HepG2 (cell line): ENCODE measurements at regions not wholly inside any gene's neighbourhood (a gene's known extent, or its start where the extent isn't known, plus 50 kb on each side); places are given as distances from the start of the nearest gene placed in this dataset.
"Not testable (repeated sequence)": the region's sequence is repeated elsewhere in the genome, so short reads cannot be mapped to it uniquely, and the experiment has no call there.

Source experiments
- ATAC-seq: fragments of 200-7000 bp; cut with Tn5 transposase; 3 replicates; pipeline ENCODE4 v1.9.1; 2020; ENCODE audit warnings: mild to moderate bottlenecking, moderate library complexity
- BruUV-seq: library from RNA; stranded (reverse); fragments of 400-500 nt; replicated peaks from 2 replicates; lab custom pipeline; 2021; lab: Mats Ljungman, UMichigan
- CTCF ChIA-PET: fragments of 300-600 bp; formaldehyde crosslinking; extraction: SDS; loops from one replicate; lab custom pipeline; 2021; ENCODE audit warnings: low total read pairs, inconsistent platforms, low intra/inter-chr PET ratio; lab: Yijun Ruan, JAX
- POLR2A ChIA-PET: fragments of 350-600 bp; sonication (Branson Sonifier 250); formaldehyde crosslinking; loops from one replicate; lab custom pipeline; 2020; ENCODE audit warnings: antibody characterized with exemption, inconsistent platforms; lab: Yijun Ruan, JAX
- DNase-seq: peaks from one replicate; pipeline ENCODE4 v3.0.0-alpha.2; 2015; ENCODE audit warnings: low spot score
- FAIRE-seq: peaks from 3 replicates; lab custom pipeline; 2011; peaks lifted over from hg19 to GRCh38; lab: Jason Lieb, UNC
- H2AFZ ChIP-seq: one replicate; pipeline ENCODE4 v1.6.1; 2011; ENCODE audit warnings: low read length, inconsistent platforms
- H3K27ac ChIP-seq: fragments of 300-600 bp; 3 replicates; pipeline ENCODE4 v1.8.0; 2011; ENCODE audit warnings: mixed run types, mild to moderate bottlenecking, mixed read lengths, low read length, inconsistent platforms; ENCODE audit not compliant: insufficient read depth; ENCODE audit errors: extremely low read length
- H3K27me3 ChIP-seq, 2 experiments: fragments of 200-600 bp in 1 of 2; 2 replicates in 1 of 2; 3 replicates in 1 of 2; pipeline versions ENCODE4 v1.6.0 to v1.8.0; 2011; ENCODE audit warnings: low read length in 2 of 2, mild to moderate bottlenecking in 2 of 2, moderate library complexity in 2 of 2, inconsistent platforms in 1 of 2; ENCODE audit not compliant: insufficient read depth in 2 of 2, control insufficient read depth in 1 of 2
- H3K36me3 ChIP-seq, 2 experiments: fragments of 200-600 bp in 1 of 2; replicated peaks in 1 of 2; 2 replicates in 1 of 2; 3 replicates in 1 of 2; pipeline versions ENCODE4 v1.5.1 to v1.8.0; 2011; ENCODE audit warnings: low read length in 2 of 2, inconsistent platforms in 1 of 2; ENCODE audit not compliant: insufficient read depth in 2 of 2, control insufficient read depth in 1 of 2
- H3K4me1 ChIP-seq: 2 replicates; pipeline ENCODE4 v1.5.1; 2012; ENCODE audit warnings: low read length, inconsistent platforms; ENCODE audit not compliant: insufficient read depth
- H3K4me2 ChIP-seq: 2 replicates; pipeline ENCODE4 v1.6.0; 2011; ENCODE audit warnings: low read depth, low read length, inconsistent platforms
- H3K4me3 ChIP-seq, 3 experiments: fragments of 200-600 bp in 1 of 3; sonication (generic), shearing (Covaris generic) in 1 of 3; replicated peaks in 1 of 3; 2 replicates each; pipeline ENCODE4 v1.5.1; 2011 to 2016; ENCODE audit warnings: low read length in 3 of 3, inconsistent platforms in 2 of 3, low read depth in 2 of 3, mild to moderate bottlenecking in 2 of 3, control low read depth in 1 of 3, mixed read lengths in 1 of 3; ENCODE audit not compliant: insufficient read depth in 1 of 3
- H3K79me2 ChIP-seq: one replicate; pipeline ENCODE4 v1.6.1; 2011; ENCODE audit warnings: low read length, inconsistent platforms; ENCODE audit not compliant: insufficient read depth
- H3K9ac ChIP-seq: 2 replicates; pipeline ENCODE4 v1.6.0; 2011; ENCODE audit warnings: mild to moderate bottlenecking, low read depth, low read length, inconsistent platforms; ENCODE audit not compliant: insufficient read depth
- H3K9me3 ChIP-seq: 2 replicates; pipeline ENCODE4 v1.5.1; 2012; ENCODE audit warnings: mild to moderate bottlenecking, low read length
- H4K20me1 ChIP-seq: 2 replicates; pipeline ENCODE4 v1.6.0; 2011; ENCODE audit warnings: inconsistent platforms, mild to moderate bottlenecking, low read length, moderate library complexity; ENCODE audit not compliant: insufficient read depth
- ATM ChIP-seq: fragments of 450-650 bp; IDR thresholded peaks from 2 replicates; pipeline ENCODE4 v1.7.1; 2017; ENCODE audit warnings: mild to moderate bottlenecking, borderline replicate concordance
- FOXA1 ChIP-seq, 2 experiments: fragments of 450-650 bp in 1 of 2; sonication (generic) in 1 of 2; formaldehyde crosslinking in 1 of 2; IDR thresholded peaks; 2 replicates each; pipeline versions ENCODE4 v1.4.0 to v1.6.1; 2016 to 2020; ENCODE audit warnings: missing genetic modification reagents in 1 of 2
- HNRNPL ChIP-seq: fragments of 200-400 bp; formaldehyde crosslinking; IDR thresholded peaks from 2 replicates; pipeline ENCODE4 v1.6.1; 2017; ENCODE audit warnings: mild to moderate bottlenecking, low read depth, low read length
- KLF9 ChIP-seq: IDR thresholded peaks from 2 replicates; pipeline ENCODE4 v1.6.1; 2016; ENCODE audit warnings: low read depth
- MXI1 ChIP-seq: IDR thresholded peaks from 3 replicates; pipeline ENCODE4 v1.6.1; 2012; ENCODE audit warnings: low read depth, low read length, inconsistent platforms, borderline replicate concordance
- MYNN ChIP-seq: sonication (generic); formaldehyde crosslinking; IDR thresholded peaks from 2 replicates; pipeline ENCODE4 v1.4.0; 2020; ENCODE audit warnings: mild to moderate bottlenecking, low read depth, missing genetic modification reagents
- NBN ChIP-seq: fragments of 450-650 bp; conservative IDR thresholded peaks from 2 replicates; pipeline ENCODE4 v1.6.1; 2017
- REXO4 ChIP-seq: sonication (generic); formaldehyde crosslinking; IDR thresholded peaks from 2 replicates; pipeline ENCODE4 v1.8.0; 2022; ENCODE audit warnings: missing genetic modification reagents, mild to moderate bottlenecking, borderline replicate concordance
- SP2 ChIP-seq: sonication (generic); formaldehyde crosslinking; IDR thresholded peaks from 2 replicates; pipeline ENCODE4 v1.5.1; 2020; ENCODE audit warnings: mild to moderate bottlenecking, missing genetic modification reagents
- TAF1 ChIP-seq: sonication (generic); formaldehyde crosslinking; IDR thresholded peaks from 2 replicates; pipeline ENCODE4 v1.4.0; 2020; ENCODE audit warnings: missing genetic modification reagents
- ZBTB2 ChIP-seq: sonication (generic); formaldehyde crosslinking; IDR thresholded peaks from 2 replicates; pipeline ENCODE4 v1.8.0; 2022; ENCODE audit warnings: low read depth, missing genetic modification reagents
- ZBTB43 ChIP-seq: sonication (generic); formaldehyde crosslinking; conservative IDR thresholded peaks from 2 replicates; pipeline ENCODE4 v1.4.0; 2020; ENCODE audit warnings: missing genetic modification reagents
- ZFYVE20 ChIP-seq: sonication (generic); formaldehyde crosslinking; IDR thresholded peaks from 2 replicates; pipeline ENCODE4 v1.8.0; 2023; ENCODE audit warnings: low read depth, mild to moderate bottlenecking, moderate library complexity, missing genetic modification reagents, borderline replicate concordance
- ZNF33B ChIP-seq: sonication (generic); formaldehyde crosslinking; IDR thresholded peaks from 2 replicates; pipeline ENCODE4 v1.5.1; 2020; ENCODE audit warnings: mild to moderate bottlenecking, missing genetic modification reagents
- ZNF569 ChIP-seq: sonication (generic); formaldehyde crosslinking; IDR thresholded peaks from 2 replicates; pipeline ENCODE4 v1.5.0; 2020; ENCODE audit warnings: mild to moderate bottlenecking, missing genetic modification reagents, moderate library complexity, borderline replicate concordance
- ZNF761 ChIP-seq: sonication (generic); formaldehyde crosslinking; conservative IDR thresholded peaks from 2 replicates; pipeline ENCODE4 v1.4.0; 2020; ENCODE audit warnings: mild to moderate bottlenecking, missing genetic modification reagents
- ZNF776 ChIP-seq: sonication (generic); formaldehyde crosslinking; IDR thresholded peaks from 2 replicates; pipeline ENCODE4 v1.4.0; 2020; ENCODE audit warnings: mild to moderate bottlenecking, missing genetic modification reagents
- WGBS: methylation state at CpG from one replicate; pipeline ENCODE4 v1.1.6; 2017; ENCODE audit warnings: low lambda C conversion rate; 5-methylcytosine and 5-hydroxymethylcytosine counted together
- in situ Hi-C: cut with HindIII; loops from 2 replicates; pipeline ENCODE4 v1.10.0; 2017; ENCODE audit warnings: low pct_unique_long_range_greater_than_20kb; ENCODE audit not compliant: extremely low pct_ligation_motif_present
- intact Hi-C: fragments of 100-400 bp; cut with micrococcal nuclease; formaldehyde crosslinking; loops from one replicate; pipeline ENCODE4 v1.10.0; 2022; ENCODE audit not compliant: unreplicated experiment

- POLR2A ChIA-PET; H3K9ac ChIP-seq; H2AFZ ChIP-seq; in situ Hi-C loops; CTCF ChIA-PET; H3K9me3 ChIP-seq; H3K79me2 ChIP-seq; ATAC-seq; H3K4me1 ChIP-seq; DNase-seq; H3K4me3 ChIP-seq; H3K4me2 ChIP-seq; H3K36me3 ChIP-seq; FAIRE-seq; intact Hi-C loops; H3K27me3 ChIP-seq; H3K27ac ChIP-seq; H4K20me1 ChIP-seq; BruUV-seq; TF ChIP-seq FOXA1 (CRISPR knock-in tag; IDR thresholded peaks at IDR 0.05): not testable (repeated sequence)
- 0% methylated on average over 1 of the region's 1 CpG for WGBS
- TF ChIP-seq FOXA1 (IDR thresholded peaks at IDR 0.05): peak; percentile 51; the same call in 1 of the 2 replicates
- TF ChIP-seq NBN: 0 out of 2 replicates have a peak, but pooled peaks have one; percentile 34
Measured at GRCh38 chr20:57971583-57971982, 256.9 kb downstream of the ANKRD60 start.

- TF ChIP-seq MXI1 (no peak), ZFYVE20 (CRISPR knock-in tag) (no peak), ZNF776 (no peak), ZBTB2 (CRISPR knock-in tag) (no peak), MYNN (no peak), ATM (no peak), ZNF761 (CRISPR knock-in tag) (no peak), KLF9 (no peak), TAF1 (no peak), ZNF33B (no peak), HNRNPL (no peak), SP2 (CRISPR knock-in tag) (no peak), REXO4 (no peak), ZBTB43 (CRISPR knock-in tag) (no peak), ZNF569 (CRISPR knock-in tag) (no peak)
- Histone ChIP-seq H2AFZ (no peak overlapping the region), H3K4me2 (no peak overlapping the region), H3K79me2 (no peaks in the 10 kb centered on the region), H3K9me3 (peaks cover 6% of the 10 kb centered on the region; the same call in 1 of the 2 replicates), H3K4me1 (no peaks in the 10 kb centered on the region), H3K27ac (no peak overlapping the region), H3K27me3 (0 out of 5 replicates have a peak, but pooled peaks cover 0 to 4% of the 10 kb centered on the region in 2 experiments), H4K20me1 (no peaks in the 10 kb centered on the region), H3K36me3 (no peaks in the 10 kb centered on the region), H3K4me3 (no peak overlapping the region), H3K9ac (no peak overlapping the region)
- ChIA-PET CTCF (no interaction called here), POLR2A (no interaction called here)
- intact Hi-C loops (no loop called here), in situ Hi-C loops (no loop called here)
- FAIRE-seq: no peak
- ATAC-seq: no peak
- DNase-seq: no peak
- 10% methylated on average over 6 of the region's 6 CpGs for WGBS
- no TSS peak for BruUV-seq
Measured at GRCh38 chr20:57970856-57971255, 257.6 kb downstream of the ANKRD60 start.
